ENCODE measurements at regions not wholly inside any gene's neighbourhood (a gene's known extent, or its start where the extent isn't known, plus 50 kb on each side); places are given as distances from the start of the nearest gene placed in this dataset.

GRCh38 chr10:63058236-63058635 lies 74.9 kb upstream of the NRBF2 start:
- TF ChIP-seq, protein P1, sequence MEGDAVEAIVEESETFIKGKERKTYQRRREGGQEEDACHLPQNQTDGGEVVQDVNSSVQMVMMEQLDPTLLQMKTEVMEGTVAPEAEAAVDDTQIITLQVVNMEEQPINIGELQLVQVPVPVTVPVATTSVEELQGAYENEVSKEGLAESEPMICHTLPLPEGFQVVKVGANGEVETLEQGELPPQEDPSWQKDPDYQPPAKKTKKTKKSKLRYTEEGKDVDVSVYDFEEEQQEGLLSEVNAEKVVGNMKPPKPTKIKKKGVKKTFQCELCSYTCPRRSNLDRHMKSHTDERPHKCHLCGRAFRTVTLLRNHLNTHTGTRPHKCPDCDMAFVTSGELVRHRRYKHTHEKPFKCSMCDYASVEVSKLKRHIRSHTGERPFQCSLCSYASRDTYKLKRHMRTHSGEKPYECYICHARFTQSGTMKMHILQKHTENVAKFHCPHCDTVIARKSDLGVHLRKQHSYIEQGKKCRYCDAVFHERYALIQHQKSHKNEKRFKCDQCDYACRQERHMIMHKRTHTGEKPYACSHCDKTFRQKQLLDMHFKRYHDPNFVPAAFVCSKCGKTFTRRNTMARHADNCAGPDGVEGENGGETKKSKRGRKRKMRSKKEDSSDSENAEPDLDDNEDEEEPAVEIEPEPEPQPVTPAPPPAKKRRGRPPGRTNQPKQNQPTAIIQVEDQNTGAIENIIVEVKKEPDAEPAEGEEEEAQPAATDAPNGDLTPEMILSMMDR (IDR thresholded peaks at IDR 0.05; ENCODE audit: extremely low read depth in 1 of 2, insufficient read depth in 1 of 2, low read depth in 1 of 2, low read length in 2 of 2): no peak
- TF ChIP-seq POLR2A (IDR thresholded peaks at IDR 0.05; ENCODE audit: low read depth, low read length) (no peak), MAX (IDR thresholded peaks at IDR 0.05; ENCODE audit: insufficient read depth, insufficient read length) (no peak)

Data from endothelial cell of umbilical vein (primary cell).